ENCODE measurements at regions not wholly inside any gene's neighbourhood (a gene's known extent, or its start where the extent isn't known, plus 50 kb on each side); places are given as distances from the start of the nearest gene placed in this dataset.

- H3F3A ChIP-seq (ENCODE audit: low read length, unreplicated experiment): no peaks in the 10 kb centered on the region
- ATAC-seq: no peak
- ChIA-PET POLR2A (ENCODE audit: unreplicated experiment) (no interaction called here), CTCF (no interaction called here)
- H3K9me2 ChIP-seq (replicated peaks; ENCODE audit: low read length): no peaks in the 10 kb centered on the region
- H2AFZ ChIP-seq (ENCODE audit: low read length): no peak overlapping the region
- H3K36me3 ChIP-seq (ENCODE audit: low read depth, low read length): peaks cover 58% of the 10 kb centered on the region
- DNase-seq: no peak
- no peaks in the 10 kb centered on the region for H3K27me3 ChIP-seq (ENCODE audit: low read length)
- H3K79me2 ChIP-seq (ENCODE audit: low read length): no peaks in the 10 kb centered on the region
- intact Hi-C loops (cut with micrococcal nuclease): no loop called here
- no peak overlapping the region for H3K9ac ChIP-seq (ENCODE audit: low read length)
- no peaks in the 10 kb centered on the region for H4K20me1 ChIP-seq (ENCODE audit: low read length)
- no peak overlapping the region for H3K4me3 ChIP-seq (ENCODE audit: low read length)
- H3K4me1 ChIP-seq (ENCODE audit: insufficient read depth, low read length): no peaks in the 10 kb centered on the region
- no peak overlapping the region for H3K4me2 ChIP-seq (ENCODE audit: low read length)
- BruUV-seq (replicated peaks): no TSS peak
- TF ChIP-seq EZH2phosphoT487 (IDR thresholded peaks at IDR 0.05; ENCODE audit: borderline replicate concordance, low read length) (no peak), CTCF (conservative IDR thresholded peaks at IDR 0.05; ENCODE audit: low read depth, low read length) (no peak), EZH2 (IDR thresholded peaks at IDR 0.05; ENCODE audit: low read length, unreplicated experiment) (no peak)
- 0 out of 2 replicates have a peak, but pooled peaks cover 9% of the 10 kb centered on the region for H3K9me3 ChIP-seq (ENCODE audit: low read length)
- H3K27ac ChIP-seq (ENCODE audit: low read length): no peak overlapping the region
Observed at GRCh38 chr12:124471828-124472227, 95.6 kb downstream of the NCOR2 start.

- Histone ChIP-seq H3K4me2 (ENCODE audit: low read length) (no peak overlapping the region), H3K27ac (ENCODE audit: low read length) (no peak overlapping the region), H3K9me3 (ENCODE audit: low read length) (0 out of 2 replicates have a peak, but pooled peaks cover 9% of the 10 kb centered on the region), H4K20me1 (ENCODE audit: low read length) (no peaks in the 10 kb centered on the region), H3K79me2 (ENCODE audit: low read length) (no peaks in the 10 kb centered on the region), H3K4me1 (ENCODE audit: insufficient read depth, low read length) (no peaks in the 10 kb centered on the region), H3K4me3 (ENCODE audit: low read length) (no peak overlapping the region), H3K9ac (ENCODE audit: low read length) (no peak overlapping the region), H3K9me2 (replicated peaks; ENCODE audit: low read length) (no peaks in the 10 kb centered on the region), H3F3A (ENCODE audit: low read length, unreplicated experiment) (no peaks in the 10 kb centered on the region), H3K27me3 (ENCODE audit: low read length) (no peaks in the 10 kb centered on the region), H3K36me3 (ENCODE audit: low read depth, low read length) (peaks cover 59% of the 10 kb centered on the region), H2AFZ (ENCODE audit: low read length) (no peak overlapping the region)
- BruUV-seq (replicated peaks): no TSS peak
- ChIA-PET CTCF (no interaction called here), POLR2A (ENCODE audit: unreplicated experiment) (no interaction called here)
- TF ChIP-seq EZH2 (IDR thresholded peaks at IDR 0.05; ENCODE audit: low read length, unreplicated experiment) (no peak), CTCF (conservative IDR thresholded peaks at IDR 0.05; ENCODE audit: low read depth, low read length) (no peak), EZH2phosphoT487 (IDR thresholded peaks at IDR 0.05; ENCODE audit: borderline replicate concordance, low read length) (no peak)
- intact Hi-C loops (cut with micrococcal nuclease): no loop called here
- ATAC-seq (no peak), DNase-seq (no peak)
Observed at GRCh38 chr12:124470806-124471205, 96.6 kb downstream of the NCOR2 start.

GRCh38 chr12:124470139-124470538 is 97.3 kb downstream of the NCOR2 start:
- peaks cover 61% of the 10 kb centered on the region for H3K36me3 ChIP-seq (ENCODE audit: low read depth, low read length)
- H3K79me2 ChIP-seq (ENCODE audit: low read length): no peaks in the 10 kb centered on the region
- H3K4me3 ChIP-seq (ENCODE audit: low read length): no peak overlapping the region
- POLR2A ChIA-PET (ENCODE audit: unreplicated experiment): no interaction called here
- intact Hi-C loops (cut with micrococcal nuclease): no loop called here
- CTCF ChIA-PET: no interaction called here
- no TSS peak for BruUV-seq (replicated peaks)
- no peak overlapping the region for H3K27ac ChIP-seq (ENCODE audit: low read length)
- H2AFZ ChIP-seq (ENCODE audit: low read length): no peak overlapping the region
- no peaks in the 10 kb centered on the region for H3K27me3 ChIP-seq (ENCODE audit: low read length)
- no peak for TF ChIP-seq EZH2phosphoT487 (IDR thresholded peaks at IDR 0.05; ENCODE audit: borderline replicate concordance, low read length)
- no peak for TF ChIP-seq EZH2 (IDR thresholded peaks at IDR 0.05; ENCODE audit: low read length, unreplicated experiment)
- TF ChIP-seq CTCF (conservative IDR thresholded peaks at IDR 0.05; ENCODE audit: low read depth, low read length): no peak
- no peak overlapping the region for H3K9ac ChIP-seq (ENCODE audit: low read length)
- no peak overlapping the region for H3K4me2 ChIP-seq (ENCODE audit: low read length)
- no peaks in the 10 kb centered on the region for H3K4me1 ChIP-seq (ENCODE audit: insufficient read depth, low read length)
- no peak for DNase-seq
- H3F3A ChIP-seq (ENCODE audit: low read length, unreplicated experiment): no peaks in the 10 kb centered on the region
- H4K20me1 ChIP-seq (ENCODE audit: low read length): no peaks in the 10 kb centered on the region; the same call in 1 of the 2 replicates
- H3K9me2 ChIP-seq (replicated peaks; ENCODE audit: low read length): no peaks in the 10 kb centered on the region
- no peak for ATAC-seq
- 0 out of 2 replicates have a peak, but pooled peaks cover 9% of the 10 kb centered on the region for H3K9me3 ChIP-seq (ENCODE audit: low read length)

All from PC-3 (cell line).